MCF 10A (cell line): ENCODE measurements at regions not wholly inside any gene's neighbourhood (a gene's known extent, or its start where the extent isn't known, plus 50 kb on each side); places are given as distances from the start of the nearest gene placed in this dataset.

ENCODE experiments used
- BruUV-seq: library from RNA; stranded (reverse); fragments of 400-500 nt; replicated peaks from 2 replicates; lab custom pipeline; 2021; lab: Mats Ljungman, UMichigan
- CTCF ChIA-PET: fragments of 300-600 bp; sonication (Branson Sonifier 250); formaldehyde crosslinking; extraction: SDS; loops from one replicate; lab custom pipeline; 2021; ENCODE audit warnings: antibody characterized with exemption, inconsistent platforms; lab: Yijun Ruan, JAX
- POLR2A ChIA-PET: fragments of 300-600, 350-650 bp; sonication (Branson Sonifier 250); formaldehyde crosslinking; extraction: SDS; loops from one replicate; lab custom pipeline; 2020; ENCODE audit warnings: antibody characterized with exemption, inconsistent platforms; lab: Yijun Ruan, JAX
- DNase-seq: peaks from one replicate; pipeline ENCODE4 v3.0.0-alpha.2; 2018; ENCODE audit not compliant: unreplicated experiment
- H3K27ac Mint-ChIP-seq: one replicate; pipeline ENCODE4 v1.8.0; 2022; ENCODE audit warnings: mild to moderate bottlenecking, low read depth, mixed read lengths; ENCODE audit not compliant: unreplicated experiment
- H3K27me3 Mint-ChIP-seq: one replicate; pipeline ENCODE4 v1.8.0; 2022; ENCODE audit warnings: mixed read lengths; ENCODE audit not compliant: insufficient read depth, unreplicated experiment
- H3K36me3 Mint-ChIP-seq: one replicate; pipeline ENCODE4 v1.8.0; 2022; ENCODE audit warnings: mild to moderate bottlenecking, moderate library complexity, mixed read lengths; ENCODE audit not compliant: insufficient read depth, unreplicated experiment
- H3K4me1 Mint-ChIP-seq: one replicate; pipeline ENCODE4 v1.8.0; 2022; ENCODE audit warnings: mixed read lengths; ENCODE audit not compliant: insufficient read depth, unreplicated experiment
- H3K4me3 Mint-ChIP-seq: one replicate; pipeline ENCODE4 v1.8.0; 2022; ENCODE audit warnings: mild to moderate bottlenecking, moderate library complexity, mixed read lengths; ENCODE audit not compliant: unreplicated experiment
- H3K9me3 Mint-ChIP-seq: one replicate; pipeline ENCODE4 v1.8.0; 2022; ENCODE audit warnings: mixed read lengths; ENCODE audit not compliant: unreplicated experiment
- intact Hi-C: fragments of 100-400 bp; cut with micrococcal nuclease; formaldehyde crosslinking; loops from 2 replicates; pipeline ENCODE4 v1.14.1; 2022
- TF ChIP-seq, protein P1 (sequence below): fragments of 200-600 bp; IDR thresholded peaks from one replicate; pipeline ENCODE4 v1.8.0; 2022; ENCODE audit warnings: antibody characterized with exemption, mild to moderate bottlenecking; ENCODE audit not compliant: unreplicated experiment

DNA sequence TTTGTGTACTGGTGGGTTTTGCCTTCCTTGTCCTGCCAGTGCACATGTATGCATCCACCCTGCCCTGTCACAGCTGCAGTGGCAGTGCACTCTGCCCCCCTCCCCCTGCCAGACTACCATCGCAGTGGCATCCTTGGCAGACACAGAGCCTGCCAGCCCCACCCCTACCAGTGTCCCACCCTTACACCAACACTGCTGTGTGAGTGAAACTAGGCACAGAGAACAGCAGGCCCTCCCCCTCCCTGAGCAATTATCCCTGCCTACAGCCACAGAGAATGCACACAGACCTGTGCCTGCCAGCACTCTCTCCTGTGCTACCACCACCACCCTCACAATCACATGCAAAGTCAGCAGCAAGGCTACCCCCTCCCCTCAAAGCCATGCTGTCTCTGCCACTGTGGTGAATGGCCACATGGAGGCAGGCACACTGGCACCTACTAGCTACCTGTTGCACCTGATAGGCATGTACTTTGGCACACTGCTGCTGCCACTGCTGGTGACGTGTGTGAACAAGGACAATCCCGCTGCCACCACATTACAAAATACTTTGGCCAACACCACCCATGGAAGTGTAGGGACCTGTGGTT, 239.8 kb downstream of the CALCRL start:
- intact Hi-C loops, result no loop called here
- Mint-ChIP-seq H3K9me3 (peaks cover 14% of the 10 kb centered on the region), H3K27ac (no peak overlapping the region), H3K36me3 (no peaks in the 10 kb centered on the region), H3K27me3 (no peaks in the 10 kb centered on the region), H3K4me3 (no peak overlapping the region), H3K4me1 (no peaks in the 10 kb centered on the region)
- no TSS peak for BruUV-seq
- no peak for DNase-seq
- ChIA-PET POLR2A (no interaction called here), CTCF (no interaction called here)
- TF ChIP-seq, protein P1, sequence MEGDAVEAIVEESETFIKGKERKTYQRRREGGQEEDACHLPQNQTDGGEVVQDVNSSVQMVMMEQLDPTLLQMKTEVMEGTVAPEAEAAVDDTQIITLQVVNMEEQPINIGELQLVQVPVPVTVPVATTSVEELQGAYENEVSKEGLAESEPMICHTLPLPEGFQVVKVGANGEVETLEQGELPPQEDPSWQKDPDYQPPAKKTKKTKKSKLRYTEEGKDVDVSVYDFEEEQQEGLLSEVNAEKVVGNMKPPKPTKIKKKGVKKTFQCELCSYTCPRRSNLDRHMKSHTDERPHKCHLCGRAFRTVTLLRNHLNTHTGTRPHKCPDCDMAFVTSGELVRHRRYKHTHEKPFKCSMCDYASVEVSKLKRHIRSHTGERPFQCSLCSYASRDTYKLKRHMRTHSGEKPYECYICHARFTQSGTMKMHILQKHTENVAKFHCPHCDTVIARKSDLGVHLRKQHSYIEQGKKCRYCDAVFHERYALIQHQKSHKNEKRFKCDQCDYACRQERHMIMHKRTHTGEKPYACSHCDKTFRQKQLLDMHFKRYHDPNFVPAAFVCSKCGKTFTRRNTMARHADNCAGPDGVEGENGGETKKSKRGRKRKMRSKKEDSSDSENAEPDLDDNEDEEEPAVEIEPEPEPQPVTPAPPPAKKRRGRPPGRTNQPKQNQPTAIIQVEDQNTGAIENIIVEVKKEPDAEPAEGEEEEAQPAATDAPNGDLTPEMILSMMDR, result no peak

GRCh38 chr2:187207126-187207525, 240.9 kb downstream of the CALCRL start:
- TF ChIP-seq, protein P1, result no peak
- H3K4me1 Mint-ChIP-seq, result no peaks in the 10 kb centered on the region

DNA sequence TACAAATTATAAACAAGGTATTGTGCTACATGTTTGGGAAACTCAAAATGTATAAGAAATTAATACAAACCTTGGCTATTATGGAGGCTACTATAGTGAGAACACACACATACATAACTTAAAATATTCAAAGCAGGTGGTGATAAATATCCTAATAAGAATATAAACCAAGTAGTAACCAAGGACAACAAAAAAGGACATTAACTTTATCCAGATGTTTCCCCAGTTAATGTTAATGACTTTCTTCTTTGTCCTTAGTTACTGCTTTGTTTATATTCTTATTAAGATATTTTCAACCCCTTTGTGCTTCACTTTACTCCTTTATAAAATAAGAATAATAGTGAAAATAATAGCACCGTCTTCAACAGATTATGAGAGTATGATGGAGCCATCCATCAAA, 241.6 kb downstream of the CALCRL start:
- peaks cover 8% of the 10 kb centered on the region for H3K9me3 Mint-ChIP-seq

More at GRCh38 chr2:187207126-187207525, 240.9 kb downstream of the CALCRL start:
- no peak overlapping the region for H3K27ac Mint-ChIP-seq
- ChIA-PET POLR2A (no interaction called here), CTCF (interaction anchor here (0.5 kb wide), 1 partner anchor 260 kb away, joined by 4 read pairs; no protein-coding TSS in a partner anchor)
- intact Hi-C loops, result no loop called here
- H3K27me3 Mint-ChIP-seq, result no peaks in the 10 kb centered on the region
- no peaks in the 10 kb centered on the region for H3K36me3 Mint-ChIP-seq
- no TSS peak for BruUV-seq
- H3K4me3 Mint-ChIP-seq, result no peak overlapping the region
- no peak for DNase-seq
- peaks cover 14% of the 10 kb centered on the region for H3K9me3 Mint-ChIP-seq

GRCh38 chr2:187206071-187206470, 242.0 kb downstream of the CALCRL start:
- H3K4me3 Mint-ChIP-seq, result no peak overlapping the region
- ChIA-PET CTCF (no interaction called here), POLR2A (no interaction called here)
- H3K9me3 Mint-ChIP-seq, result peaks cover 4% of the 10 kb centered on the region
- H3K27me3 Mint-ChIP-seq, result no peaks in the 10 kb centered on the region
- no TSS peak for BruUV-seq
- intact Hi-C loops, result no loop called here
- no peaks in the 10 kb centered on the region for H3K4me1 Mint-ChIP-seq
- no peaks in the 10 kb centered on the region for H3K36me3 Mint-ChIP-seq
- no peak overlapping the region for H3K27ac Mint-ChIP-seq
- peak; percentile 11 for DNase-seq
- TF ChIP-seq, protein P1, result no peak

More for the DNA sequence above, 241.6 kb downstream of the CALCRL start:
- Mint-ChIP-seq H3K27ac (no peak overlapping the region), H3K4me3 (no peak overlapping the region), H3K36me3 (no peaks in the 10 kb centered on the region), H3K4me1 (no peaks in the 10 kb centered on the region), H3K27me3 (no peaks in the 10 kb centered on the region)
- TF ChIP-seq, protein P1, result no peak
- ChIA-PET POLR2A (no interaction called here), CTCF (interaction anchor here (0.5 kb wide), 1 partner anchor 259 kb away, joined by 4 read pairs; no protein-coding TSS in a partner anchor)
- intact Hi-C loops, result no loop called here
- no peak for DNase-seq
- no TSS peak for BruUV-seq
